RWPE1 (cell line): ENCODE measurements at regions not wholly inside any gene's neighbourhood (a gene's known extent, or its start where the extent isn't known, plus 50 kb on each side); places are given as distances from the start of the nearest gene placed in this dataset.
"Not testable (repeated sequence)": the region's sequence is repeated elsewhere in the genome, so short reads cannot be mapped to it uniquely, and the experiment has no call there.

Experiments
- CTCF ChIA-PET: fragments of 350-600 bp; sonication (Branson Sonifier 250); formaldehyde crosslinking; extraction: SDS; loops from one replicate; lab custom pipeline; 2021; lab: Yijun Ruan, JAX
- POLR2A ChIA-PET: fragments of 400-600 bp; formaldehyde crosslinking; extraction: SDS; loops from one replicate; lab custom pipeline; 2020; ENCODE audit warnings: antibody characterized with exemption; ENCODE audit not compliant: low non-redundant PET; lab: Yijun Ruan, JAX
- DNase-seq: peaks from one replicate; pipeline ENCODE4 v3.0.0; 2012; ENCODE audit warnings: low spot score
- H3K27ac ChIP-seq: fragments of 450-650 bp; 2 replicates; pipeline ENCODE4 v1.5.1; 2017
- TF ChIP-seq, protein P1 (sequence below): fragments of 450-650 bp; conservative IDR thresholded peaks from 2 replicates; pipeline ENCODE4 v1.5.1; 2017; ENCODE audit warnings: low read depth, mild to moderate bottlenecking

GRCh38 chr3:15899388-15899787 is 101.6 kb upstream of the ANKRD28 start:
- peak; percentile 20 for DNase-seq
- TF ChIP-seq, protein P1, sequence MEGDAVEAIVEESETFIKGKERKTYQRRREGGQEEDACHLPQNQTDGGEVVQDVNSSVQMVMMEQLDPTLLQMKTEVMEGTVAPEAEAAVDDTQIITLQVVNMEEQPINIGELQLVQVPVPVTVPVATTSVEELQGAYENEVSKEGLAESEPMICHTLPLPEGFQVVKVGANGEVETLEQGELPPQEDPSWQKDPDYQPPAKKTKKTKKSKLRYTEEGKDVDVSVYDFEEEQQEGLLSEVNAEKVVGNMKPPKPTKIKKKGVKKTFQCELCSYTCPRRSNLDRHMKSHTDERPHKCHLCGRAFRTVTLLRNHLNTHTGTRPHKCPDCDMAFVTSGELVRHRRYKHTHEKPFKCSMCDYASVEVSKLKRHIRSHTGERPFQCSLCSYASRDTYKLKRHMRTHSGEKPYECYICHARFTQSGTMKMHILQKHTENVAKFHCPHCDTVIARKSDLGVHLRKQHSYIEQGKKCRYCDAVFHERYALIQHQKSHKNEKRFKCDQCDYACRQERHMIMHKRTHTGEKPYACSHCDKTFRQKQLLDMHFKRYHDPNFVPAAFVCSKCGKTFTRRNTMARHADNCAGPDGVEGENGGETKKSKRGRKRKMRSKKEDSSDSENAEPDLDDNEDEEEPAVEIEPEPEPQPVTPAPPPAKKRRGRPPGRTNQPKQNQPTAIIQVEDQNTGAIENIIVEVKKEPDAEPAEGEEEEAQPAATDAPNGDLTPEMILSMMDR: no peak
- H3K27ac ChIP-seq: no peak overlapping the region
- ChIA-PET CTCF (no interaction called here), POLR2A (no interaction called here)

GRCh38 chr3:15903164-15903563 is 105.4 kb upstream of the ANKRD28 start:
- TF ChIP-seq, protein P1: no peak
- H3K27ac ChIP-seq: peak overlapping the region; percentile 85
- POLR2A ChIA-PET: no interaction called here
- CTCF ChIA-PET: interaction anchor here (0.6 to 0.7 kb wide), 2 partner anchors 91 to 188 kb away, joined by 3 to 4 read pairs; no protein-coding TSS in a partner anchor
- DNase-seq: no peak

DNA sequence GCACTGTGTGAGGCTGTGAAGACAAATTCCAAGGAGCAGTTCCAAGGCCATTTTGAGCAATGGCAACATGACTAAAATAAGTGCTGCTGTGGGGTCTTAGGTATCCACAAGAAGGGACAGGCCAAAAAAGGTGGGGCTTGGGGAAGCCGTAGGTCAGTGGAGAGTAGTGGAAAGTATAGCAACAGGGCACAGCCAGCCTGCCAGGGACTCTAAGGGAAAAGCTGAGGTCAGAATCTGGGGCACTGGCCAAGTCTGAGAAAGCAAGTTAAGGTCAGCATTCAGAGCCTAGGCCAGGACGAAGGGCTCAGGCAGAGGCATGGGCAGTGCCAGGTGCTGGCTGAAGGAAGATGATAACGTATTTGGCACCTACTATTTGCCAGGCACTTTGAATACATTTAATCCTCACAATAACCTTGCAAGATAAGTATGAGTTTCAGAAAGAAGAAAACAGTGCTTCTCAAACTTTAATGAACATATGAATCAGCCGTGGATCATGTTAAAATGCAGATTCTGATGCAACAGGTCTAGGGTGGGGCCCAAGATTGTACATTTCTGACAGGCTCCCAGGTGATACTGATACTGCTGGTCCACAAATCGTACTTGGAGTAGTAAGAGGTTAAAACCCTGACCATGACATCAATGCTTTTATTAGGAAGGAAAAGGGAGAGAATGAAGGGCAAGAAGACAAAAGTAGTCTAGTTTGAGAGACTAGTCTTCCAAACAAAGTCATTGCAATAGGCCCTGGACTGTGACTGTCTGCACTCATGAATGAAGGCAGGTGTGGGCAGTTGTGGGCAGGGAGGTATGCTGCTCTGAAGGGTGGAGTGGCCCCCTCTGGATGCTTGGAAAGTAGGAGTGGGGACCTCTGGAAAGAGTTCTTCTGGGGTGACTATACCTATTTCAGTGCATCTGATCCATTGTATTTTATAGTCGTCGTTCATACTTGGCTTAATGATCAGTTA is 106.3 kb upstream of the ANKRD28 start:
- ChIA-PET CTCF (no interaction called here), POLR2A (no interaction called here)
- no peak for DNase-seq
- peak overlapping the region; percentile 85 for H3K27ac ChIP-seq
- TF ChIP-seq, protein P1: no peak

DNA sequence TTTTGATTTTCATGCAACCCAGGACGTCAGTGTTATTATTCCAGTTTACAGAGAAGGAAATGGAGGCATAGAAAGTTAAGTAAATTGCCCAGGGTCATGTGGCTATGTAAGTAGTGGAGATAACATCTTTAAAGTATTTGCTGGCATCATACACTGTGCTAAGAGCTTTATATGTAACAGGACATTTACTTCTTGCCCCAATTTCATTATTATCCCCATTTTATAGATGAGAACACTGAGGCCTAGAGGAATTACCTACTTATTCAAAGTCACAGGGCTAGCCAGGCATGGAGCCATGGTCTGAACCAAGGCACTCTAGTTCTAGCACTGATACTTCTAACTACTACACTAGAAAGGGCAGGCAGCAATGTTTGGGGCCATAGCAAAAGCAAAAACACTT is 107.3 kb upstream of the ANKRD28 start:
- CTCF ChIA-PET: no interaction called here

DNA sequence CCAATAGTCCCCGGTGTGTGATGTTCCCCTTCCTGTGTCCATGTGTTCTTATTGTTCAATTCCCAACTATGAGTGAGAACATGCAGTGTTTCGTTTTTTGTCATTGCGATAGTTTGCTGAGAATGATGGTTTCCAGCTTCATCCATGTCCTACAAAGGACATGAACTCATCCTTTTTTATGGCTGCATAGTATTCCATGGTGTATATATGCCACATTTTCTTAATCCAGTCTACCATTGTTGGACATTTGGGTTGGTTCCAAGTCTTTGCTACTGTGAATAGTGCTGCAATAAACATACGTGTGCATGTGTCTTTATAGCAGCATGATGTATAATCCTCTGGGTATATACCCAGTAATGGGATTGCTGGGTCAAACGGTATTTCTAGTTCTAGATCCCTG is 109.6 kb upstream of the ANKRD28 start:
- POLR2A ChIA-PET, DNase-seq, H3K27ac ChIP-seq: not testable (repeated sequence)
- CTCF ChIA-PET: interaction anchor here (0.7 kb wide), 1 partner anchor 337 kb away, joined by 3 read pairs; no protein-coding TSS in a partner anchor

More for the DNA sequence above, 107.3 kb upstream of the ANKRD28 start:
- DNase-seq: no peak
- TF ChIP-seq, protein P1: no peak
- H3K27ac ChIP-seq: no peak overlapping the region
- POLR2A ChIA-PET: no interaction called here

DNA sequence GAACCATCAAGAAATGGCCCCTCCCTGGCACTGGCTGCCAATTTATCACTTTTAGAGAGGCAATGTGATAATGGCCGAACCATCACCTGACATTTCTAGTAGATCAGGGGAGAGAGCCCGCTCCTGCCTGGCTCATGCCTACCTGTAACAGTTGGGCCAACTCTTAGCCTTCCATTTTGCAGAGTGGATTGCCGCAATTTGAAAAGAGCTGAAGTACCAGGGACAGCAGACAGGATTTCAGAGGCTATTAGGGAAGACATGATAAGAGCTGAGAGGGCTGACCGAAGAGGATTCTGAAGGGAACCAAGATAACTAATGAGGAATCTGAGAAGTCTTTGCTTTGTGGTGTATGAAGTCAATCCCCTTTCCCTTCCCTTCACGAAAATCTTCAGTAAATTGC is 121.2 kb upstream of the ANKRD28 start:
- H3K27ac ChIP-seq: no peak overlapping the region
- no peak for DNase-seq
- POLR2A ChIA-PET: no interaction called here
- CTCF ChIA-PET: interaction anchor here (0.8 kb wide), 1 partner anchor 259 kb away, joined by 3 read pairs; no protein-coding TSS in a partner anchor
- TF ChIP-seq, protein P1: no peak

DNA sequence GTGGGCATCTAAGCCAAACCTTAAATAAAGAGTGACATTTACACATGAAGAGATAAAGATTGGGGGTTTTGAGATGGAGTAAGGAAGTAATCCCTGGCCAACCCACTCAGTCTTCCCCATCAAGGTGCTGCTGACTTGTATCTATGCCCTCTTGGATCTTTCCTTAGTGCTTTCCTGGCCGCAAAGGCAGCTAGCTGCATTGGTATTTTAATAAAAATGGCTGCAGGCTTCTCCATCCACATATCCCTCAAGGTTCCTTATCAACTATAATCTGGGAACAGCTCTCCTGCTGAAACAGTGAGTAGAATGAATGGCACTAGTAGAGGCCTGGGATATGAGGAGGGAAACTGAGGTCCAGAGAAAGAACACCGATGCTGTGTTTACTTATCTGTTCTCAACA is 122.2 kb upstream of the ANKRD28 start:
- no peak for DNase-seq
- ChIA-PET POLR2A (no interaction called here), CTCF (no interaction called here)
- TF ChIP-seq, protein P1: no peak
- H3K27ac ChIP-seq: no peak overlapping the region
